ENCODE measurements at regions not wholly inside any gene's neighbourhood (a gene's known extent, or its start where the extent isn't known, plus 50 kb on each side); places are given as distances from the start of the nearest gene placed in this dataset.

DNA sequence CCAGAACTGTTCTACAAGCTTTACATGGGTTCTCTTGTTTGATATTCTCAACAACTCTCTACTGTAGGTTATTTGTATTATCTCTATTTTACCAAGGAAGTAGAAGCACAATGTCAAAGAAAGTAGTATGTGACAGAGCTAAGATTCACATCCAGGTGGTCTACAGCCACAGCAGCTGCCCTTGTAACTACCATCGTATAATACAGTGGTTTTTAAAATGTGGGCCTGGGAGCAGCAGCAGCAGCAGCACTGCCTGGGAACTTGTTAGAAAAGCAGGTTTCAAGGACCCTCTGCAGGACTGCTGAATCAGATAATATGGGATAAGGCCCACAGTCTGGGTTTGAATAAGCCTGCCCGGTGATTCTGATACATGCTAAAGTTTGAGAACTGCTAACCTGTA lies 357.1 kb upstream of the SATB1 start:
- H3K9me3 ChIP-seq (ENCODE audit: low read length) = no peaks in the 10 kb centered on the region
- no peak overlapping the region for H3K27ac ChIP-seq (ENCODE audit: low read depth, low read length, poor library complexity, severe bottlenecking)
- no peak overlapping the region for H3K4me3 ChIP-seq (ENCODE audit: low read depth, low read length, poor library complexity, severe bottlenecking)
- no peaks in the 10 kb centered on the region for H3K79me2 ChIP-seq (ENCODE audit: insufficient read depth, low read length)
- H3K27me3 ChIP-seq (ENCODE audit: insufficient read depth, low read length) = no peaks in the 10 kb centered on the region
- H3K4me1 ChIP-seq (ENCODE audit: insufficient read depth, low read length, severe bottlenecking) = no peaks in the 10 kb centered on the region
- no peak overlapping the region for H2AFZ ChIP-seq (ENCODE audit: low read length)
- no peak overlapping the region for H3K9ac ChIP-seq (ENCODE audit: low read length)
- TF ChIP-seq EZH2 (IDR thresholded peaks at IDR 0.05; ENCODE audit: borderline replicate concordance, low read length) = no peak
- TF ChIP-seq CTCF (IDR thresholded peaks at IDR 0.05; ENCODE audit: low read length) = no peak
- H3K4me2 ChIP-seq (ENCODE audit: low read length) = no peak overlapping the region
- no peaks in the 10 kb centered on the region for H3K9me2 ChIP-seq (ENCODE audit: low read depth, low read length)
- H3F3A ChIP-seq (ENCODE audit: insufficient read depth, low read length) = no peaks in the 10 kb centered on the region
- H3K36me3 ChIP-seq (ENCODE audit: insufficient read depth, low read length) = no peaks in the 10 kb centered on the region
- H4K20me1 ChIP-seq (ENCODE audit: insufficient read depth, low read length) = no peaks in the 10 kb centered on the region

GRCh38 chr3:18780959-18781358 lies 355.8 kb upstream of the SATB1 start:
- TF ChIP-seq CTCF (IDR thresholded peaks at IDR 0.05; ENCODE audit: low read length) = no peak
- no peaks in the 10 kb centered on the region for H4K20me1 ChIP-seq (ENCODE audit: insufficient read depth, low read length)
- no peaks in the 10 kb centered on the region for H3K9me2 ChIP-seq (ENCODE audit: low read depth, low read length)
- H3K9me3 ChIP-seq (ENCODE audit: low read length) = no peaks in the 10 kb centered on the region
- no peaks in the 10 kb centered on the region for H3K4me1 ChIP-seq (ENCODE audit: insufficient read depth, low read length, severe bottlenecking)
- H3K27ac ChIP-seq (ENCODE audit: low read depth, low read length, poor library complexity, severe bottlenecking) = no peak overlapping the region
- H3K36me3 ChIP-seq (ENCODE audit: insufficient read depth, low read length) = no peaks in the 10 kb centered on the region
- H2AFZ ChIP-seq (ENCODE audit: low read length) = no peak overlapping the region
- no peaks in the 10 kb centered on the region for H3K79me2 ChIP-seq (ENCODE audit: insufficient read depth, low read length)
- no peaks in the 10 kb centered on the region for H3K27me3 ChIP-seq (ENCODE audit: insufficient read depth, low read length)
- no peaks in the 10 kb centered on the region for H3F3A ChIP-seq (ENCODE audit: insufficient read depth, low read length)
- H3K4me3 ChIP-seq (ENCODE audit: low read depth, low read length, poor library complexity, severe bottlenecking) = no peak overlapping the region
- no peak overlapping the region for H3K9ac ChIP-seq (ENCODE audit: low read length)
- H3K4me2 ChIP-seq (ENCODE audit: low read length) = no peak overlapping the region

DNA sequence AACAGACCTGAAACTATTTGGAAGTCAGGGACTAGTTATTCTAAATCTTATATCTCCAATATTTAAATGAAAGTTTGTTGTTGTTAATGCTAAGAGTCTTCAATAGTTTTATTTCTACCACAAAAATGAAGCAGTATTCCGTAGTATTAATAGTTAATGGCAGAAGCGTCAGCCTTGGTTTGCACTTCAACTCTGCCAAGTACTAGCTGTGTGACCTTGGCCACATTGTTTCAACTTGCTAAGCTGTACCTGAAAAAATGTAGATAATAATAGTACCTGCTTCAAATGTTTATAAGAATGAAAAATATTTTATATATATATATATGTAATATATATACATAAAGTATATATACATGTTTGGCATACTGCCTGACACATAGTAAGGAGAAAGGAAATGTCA lies 354.6 kb upstream of the SATB1 start:
- Histone ChIP-seq H3K9ac (ENCODE audit: low read length) (no peak overlapping the region), H3K4me1 (ENCODE audit: insufficient read depth, low read length, severe bottlenecking) (no peaks in the 10 kb centered on the region), H4K20me1 (ENCODE audit: insufficient read depth, low read length) (no peaks in the 10 kb centered on the region), H3K36me3 (ENCODE audit: insufficient read depth, low read length) (no peaks in the 10 kb centered on the region), H3K4me2 (ENCODE audit: low read length) (no peak overlapping the region), H3K9me3 (ENCODE audit: low read length) (no peaks in the 10 kb centered on the region), H3K27me3 (ENCODE audit: insufficient read depth, low read length) (no peaks in the 10 kb centered on the region), H2AFZ (ENCODE audit: low read length) (no peak overlapping the region), H3K9me2 (ENCODE audit: low read depth, low read length) (no peaks in the 10 kb centered on the region), H3K4me3 (ENCODE audit: low read depth, low read length, poor library complexity, severe bottlenecking) (no peak overlapping the region), H3F3A (ENCODE audit: insufficient read depth, low read length) (no peaks in the 10 kb centered on the region), H3K27ac (ENCODE audit: low read depth, low read length, poor library complexity, severe bottlenecking) (no peak overlapping the region), H3K79me2 (ENCODE audit: insufficient read depth, low read length) (no peaks in the 10 kb centered on the region)
- TF ChIP-seq EZH2 (IDR thresholded peaks at IDR 0.05; ENCODE audit: borderline replicate concordance, low read length) = no peak
- TF ChIP-seq CTCF (IDR thresholded peaks at IDR 0.05; ENCODE audit: low read length) = no peak
